Fibroblast of the aortic adventitia (primary cell): ENCODE measurements at regions not wholly inside any gene's neighbourhood (a gene's known extent, or its start where the extent isn't known, plus 50 kb on each side); places are given as distances from the start of the nearest gene placed in this dataset.
"Not testable (repeated sequence)": the region's sequence is repeated elsewhere in the genome, so short reads cannot be mapped to it uniquely, and the experiment has no call there.

ENCODE experiments used
- DNase-seq: peaks from one replicate; pipeline ENCODE4 v3.0.0-alpha.2; 2010; ENCODE audit warnings: low read depth
- H3K4me3 ChIP-seq: 2 replicates; pipeline ENCODE4 v1.5.1; 2011; ENCODE audit warnings: low read depth, mild to moderate bottlenecking, control low read depth, low read length, moderate library complexity
- CTCF ChIP-seq: IDR thresholded peaks from 2 replicates; pipeline ENCODE4 v1.5.1; 2011; ENCODE audit warnings: mild to moderate bottlenecking, low read length, control low read depth, inconsistent platforms; ENCODE audit not compliant: insufficient read depth

GRCh38 chr6:168189200-168190013, 110.4 kb upstream of the FRMD1 start:
- no peak for DNase-seq
- no peak for TF ChIP-seq CTCF
- H3K4me3 ChIP-seq = no peak overlapping the region

GRCh38 chr6:168188369-168189199, 109.6 kb upstream of the FRMD1 start:
- no peak for DNase-seq
- TF ChIP-seq CTCF = no peak
- no peak overlapping the region for H3K4me3 ChIP-seq

GRCh38 chr6:168186438-168186837, 107.4 kb upstream of the FRMD1 start:
- no peak for DNase-seq
- no peak for TF ChIP-seq CTCF
- H3K4me3 ChIP-seq = no peak overlapping the region

DNA sequence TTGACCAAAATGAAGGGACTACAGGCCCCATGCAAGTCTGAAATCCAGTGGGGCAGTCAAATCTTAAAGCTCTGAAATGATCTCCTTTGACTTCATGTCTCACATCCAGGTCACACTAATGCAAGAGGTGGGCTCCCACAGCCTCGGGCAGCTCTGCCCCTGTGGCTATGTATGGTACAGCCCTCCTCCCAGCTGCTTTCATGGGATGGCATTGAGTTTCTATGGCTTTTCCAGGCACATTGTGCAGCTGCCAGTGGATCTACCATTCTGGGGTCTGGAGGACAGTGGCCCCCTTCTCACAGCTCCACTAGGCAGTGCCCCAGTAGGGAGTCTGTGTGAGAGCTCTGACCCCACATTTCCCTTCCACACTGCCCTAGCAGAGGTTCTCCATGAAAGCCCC, 107.0 kb upstream of the FRMD1 start:
- DNase-seq, H3K4me3 ChIP-seq: not testable (repeated sequence)

DNA sequence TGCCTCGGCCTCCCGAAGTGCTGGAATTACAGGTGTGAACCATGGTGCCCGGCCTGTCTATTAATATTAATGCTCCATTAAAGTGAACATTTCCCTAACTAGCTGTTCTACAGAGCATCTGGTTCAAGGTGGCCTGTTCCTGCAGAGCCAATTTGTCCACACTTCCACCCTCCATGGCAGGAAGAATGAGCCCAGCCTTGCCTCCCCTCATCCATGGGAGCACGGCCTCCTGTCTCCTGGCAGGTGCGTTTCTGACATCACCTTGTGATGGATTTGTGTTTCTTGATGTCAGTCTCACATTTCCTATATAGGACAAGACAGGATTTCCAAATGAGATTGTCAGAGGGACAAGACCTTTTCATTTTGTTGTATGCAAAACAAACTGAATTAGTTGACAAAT, 105.7 kb upstream of the FRMD1 start:
- H3K4me3 ChIP-seq = no peak overlapping the region
- no peak for TF ChIP-seq CTCF
- no peak for DNase-seq

DNA sequence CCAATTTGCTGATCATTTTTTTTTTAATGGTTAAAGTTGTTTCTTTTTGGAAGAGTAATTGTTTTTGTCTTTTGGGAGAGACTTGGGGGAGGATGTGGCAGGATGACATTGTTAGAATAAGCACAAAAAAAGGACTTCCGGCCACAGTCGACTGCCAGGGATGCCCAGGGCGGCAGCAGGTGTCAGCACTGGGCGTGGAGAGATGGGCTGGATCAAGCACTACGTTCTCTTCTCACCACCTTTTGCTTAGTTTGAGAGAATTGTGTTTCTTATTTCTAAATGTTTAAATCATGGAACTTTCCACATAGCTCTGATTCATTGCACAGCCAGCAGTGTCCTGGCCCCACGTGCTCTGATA, 104.6 kb upstream of the FRMD1 start:
- TF ChIP-seq CTCF = no peak
- H3K4me3 ChIP-seq = no peak overlapping the region
- DNase-seq = no peak

- H3K4me3 ChIP-seq = no peak overlapping the region
- no peak for TF ChIP-seq CTCF
- no peak for DNase-seq
Measured at GRCh38 chr6:168182908-168183612, 104.0 kb upstream of the FRMD1 start.
